ENCODE measurements at regions not wholly inside any gene's neighbourhood (a gene's known extent, or its start where the extent isn't known, plus 50 kb on each side); places are given as distances from the start of the nearest gene placed in this dataset.

- H3K27ac ChIP-seq (ENCODE audit: low read length in 2 of 2) = no peak overlapping the region
- intact Hi-C loops (cut with micrococcal nuclease) = no loop called here
- no peaks in the 10 kb centered on the region for H3K4me1 ChIP-seq (ENCODE audit: control insufficient read depth in 2 of 2, insufficient read depth in 2 of 2, low read length in 2 of 2)
- POLR2A ChIA-PET = no interaction called here
- no peaks in the 10 kb centered on the region for H3K27me3 ChIP-seq (replicated peaks in 1 of 4; ENCODE audit: control extremely low read depth in 1 of 4, control insufficient read depth in 3 of 4, insufficient read depth in 4 of 4, low read length in 3 of 4)
- no peaks in the 10 kb centered on the region for H3K4me1 Mint-ChIP-seq
- no peak for ATAC-seq (ENCODE audit: low read depth)
- no peak overlapping the region for H3K4me2 ChIP-seq (replicated peaks; ENCODE audit: low read depth, low read length, poor library complexity, severe bottlenecking)
- H3K79me2 ChIP-seq (ENCODE audit: control insufficient read depth, insufficient read depth, low read length) = no peaks in the 10 kb centered on the region
- H3K9me3 ChIP-seq (ENCODE audit: control extremely low read depth in 1 of 3, control insufficient read depth in 2 of 3, insufficient read depth in 1 of 3, low read length in 2 of 3) = no peaks in the 10 kb centered on the region
- DNase-seq = no peak
- no peaks in the 10 kb centered on the region for H3K9me3 Mint-ChIP-seq (ENCODE audit: insufficient read depth)
- H3K27me3 Mint-ChIP-seq = no peaks in the 10 kb centered on the region
- no CpG with 5 or more reads among the region's 1 CpG for WGBS (ENCODE audit: insufficient coverage)
- no peaks in the 10 kb centered on the region for H3K36me3 ChIP-seq (replicated peaks in 1 of 2; ENCODE audit: control extremely low read depth in 1 of 2, control insufficient read depth in 1 of 2, extremely low read depth in 1 of 2, insufficient read depth in 2 of 2, low read length in 1 of 2)
- H2AFZ ChIP-seq (ENCODE audit: insufficient read depth, low read depth, low read length, poor library complexity, severe bottlenecking) = no peak overlapping the region
- H3K9ac ChIP-seq (ENCODE audit: low read length) = no peak overlapping the region
- CTCF ChIA-PET = no interaction called here
- no peak overlapping the region for H3K27ac Mint-ChIP-seq
- H3K4me3 Mint-ChIP-seq = no peak overlapping the region
- H3K4me3 ChIP-seq (ENCODE audit: control extremely low read depth in 1 of 5, extremely low read depth in 1 of 5, insufficient read depth in 1 of 5, low read depth in 2 of 5, low read length in 4 of 5) = no peak overlapping the region
- H4K20me1 ChIP-seq (ENCODE audit: control insufficient read depth, insufficient read depth, low read length, poor library complexity, severe bottlenecking) = no peaks in the 10 kb centered on the region
- TF ChIP-seq CTCF (IDR thresholded peaks at IDR 0.05) (no peak), EZH2 (IDR thresholded peaks at IDR 0.05; ENCODE audit: borderline replicate concordance, insufficient read depth, low read depth, low read length, poor library complexity, severe bottlenecking) (no peak)
Measured at GRCh38 chr5:107319901-107320300, 350.8 kb downstream of the EFNA5 start.

GRCh38 chr5:107314330-107314729 is 356.4 kb downstream of the EFNA5 start:
- Histone ChIP-seq H3K79me2 (ENCODE audit: control insufficient read depth, insufficient read depth, low read length) (no peaks in the 10 kb centered on the region), H3K27me3 (replicated peaks in 1 of 4; ENCODE audit: control extremely low read depth in 1 of 4, control insufficient read depth in 3 of 4, insufficient read depth in 4 of 4, low read length in 3 of 4) (no peaks in the 10 kb centered on the region), H4K20me1 (ENCODE audit: control insufficient read depth, insufficient read depth, low read length, poor library complexity, severe bottlenecking) (no peaks in the 10 kb centered on the region), H3K4me1 (ENCODE audit: control insufficient read depth in 2 of 2, insufficient read depth in 2 of 2, low read length in 2 of 2) (no peaks in the 10 kb centered on the region), H3K9ac (ENCODE audit: low read length) (no peak overlapping the region), H3K4me3 (ENCODE audit: control extremely low read depth in 1 of 5, extremely low read depth in 1 of 5, insufficient read depth in 1 of 5, low read depth in 2 of 5, low read length in 4 of 5) (no peak overlapping the region), H3K9me3 (ENCODE audit: control extremely low read depth in 1 of 3, control insufficient read depth in 2 of 3, insufficient read depth in 1 of 3, low read length in 2 of 3) (no peaks in the 10 kb centered on the region), H3K4me2 (replicated peaks; ENCODE audit: low read depth, low read length, poor library complexity, severe bottlenecking) (no peak overlapping the region), H3K27ac (ENCODE audit: low read length in 2 of 2) (no peak overlapping the region), H2AFZ (ENCODE audit: insufficient read depth, low read depth, low read length, poor library complexity, severe bottlenecking) (no peak overlapping the region), H3K36me3 (replicated peaks in 1 of 2; ENCODE audit: control extremely low read depth in 1 of 2, control insufficient read depth in 1 of 2, extremely low read depth in 1 of 2, insufficient read depth in 2 of 2, low read length in 1 of 2) (no peaks in the 10 kb centered on the region)
- no CpG with 5 or more reads among the region's 3 CpGs for WGBS (ENCODE audit: insufficient coverage)
- no peaks in the 10 kb centered on the region for H3K4me1 Mint-ChIP-seq
- TF ChIP-seq EZH2 (IDR thresholded peaks at IDR 0.05; ENCODE audit: borderline replicate concordance, insufficient read depth, low read depth, low read length, poor library complexity, severe bottlenecking) = no peak
- TF ChIP-seq CTCF (IDR thresholded peaks at IDR 0.05) = no peak
- ChIA-PET CTCF (no interaction called here), POLR2A (no interaction called here)
- intact Hi-C loops (cut with micrococcal nuclease) = no loop called here
- no peak overlapping the region for H3K4me3 Mint-ChIP-seq
- ATAC-seq (ENCODE audit: low read depth) (no peak), DNase-seq (no peak)
- H3K27ac Mint-ChIP-seq = no peak overlapping the region
- no peaks in the 10 kb centered on the region for H3K9me3 Mint-ChIP-seq (ENCODE audit: insufficient read depth)
- no peaks in the 10 kb centered on the region for H3K27me3 Mint-ChIP-seq
